ENCODE measurements at regions not wholly inside any gene's neighbourhood (a gene's known extent, or its start where the extent isn't known, plus 50 kb on each side); places are given as distances from the start of the nearest gene placed in this dataset.

DNA sequence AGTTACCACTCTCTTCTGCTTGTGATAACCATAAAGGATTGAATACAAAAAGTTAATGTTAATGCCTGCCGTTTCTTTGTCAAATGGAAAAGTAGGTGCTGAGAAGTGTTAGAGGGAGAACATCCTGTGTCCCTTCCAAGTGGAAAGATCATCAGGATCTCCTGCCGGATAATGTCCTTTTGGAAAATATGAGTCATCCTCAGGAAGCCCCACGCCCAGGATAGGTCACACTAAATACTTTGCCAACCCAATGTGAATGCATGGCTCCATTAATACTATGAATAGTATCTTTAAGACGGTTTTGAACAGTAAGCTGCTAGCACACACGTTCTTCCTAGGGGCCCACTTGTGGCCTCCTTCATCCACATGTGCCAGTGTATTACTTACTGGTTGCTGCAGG is 279.5 kb downstream of the ZNF326 start:
- Histone ChIP-seq H3K9me3 (ENCODE audit: severe bottlenecking) (no peaks in the 10 kb centered on the region), H3K27ac (no peak overlapping the region), H3K27me3 (ENCODE audit: insufficient read depth, low read depth, severe bottlenecking) (no peaks in the 10 kb centered on the region), H3K36me3 (no peaks in the 10 kb centered on the region), H3K4me3 (ENCODE audit: low read depth, low read length) (no peak overlapping the region)
- TF ChIP-seq CTCF (IDR thresholded peaks at IDR 0.05; ENCODE audit: low read depth, low read length), result no peak
- no peak for DNase-seq

DNA sequence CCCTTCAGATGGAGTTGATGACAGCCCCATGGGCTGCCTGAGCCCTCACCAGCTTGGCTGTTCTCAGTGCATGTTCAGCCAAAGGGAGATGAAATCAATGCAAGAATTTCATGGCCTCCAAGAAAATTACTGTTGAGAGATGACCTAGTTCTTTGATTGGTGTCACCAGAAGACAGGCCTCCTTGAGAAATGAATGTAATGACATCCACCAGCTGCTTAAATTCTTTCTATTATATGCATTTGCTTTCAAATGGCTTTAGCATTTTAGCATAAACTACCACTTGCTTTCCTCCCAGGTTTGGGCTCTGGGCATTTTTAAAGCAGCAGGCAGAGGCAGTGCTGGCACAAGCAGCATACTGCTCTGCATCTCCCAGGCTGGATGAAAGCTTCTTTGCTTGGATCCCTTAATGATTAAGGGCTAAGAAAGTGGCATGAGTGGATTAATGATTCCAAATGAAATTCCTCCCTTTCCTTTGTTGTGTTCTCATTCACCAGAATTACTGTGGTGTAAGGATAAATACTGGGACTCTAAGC is 278.4 kb downstream of the ZNF326 start:
- H3K36me3 ChIP-seq, result no peaks in the 10 kb centered on the region
- no peaks in the 10 kb centered on the region for H3K9me3 ChIP-seq (ENCODE audit: severe bottlenecking)
- no peak for DNase-seq
- H3K4me3 ChIP-seq (ENCODE audit: low read depth, low read length), result no peak overlapping the region
- TF ChIP-seq CTCF (IDR thresholded peaks at IDR 0.05; ENCODE audit: low read depth, low read length), result no peak
- H3K27ac ChIP-seq, result no peak overlapping the region
- no peaks in the 10 kb centered on the region for H3K27me3 ChIP-seq (ENCODE audit: insufficient read depth, low read depth, severe bottlenecking)

DNA sequence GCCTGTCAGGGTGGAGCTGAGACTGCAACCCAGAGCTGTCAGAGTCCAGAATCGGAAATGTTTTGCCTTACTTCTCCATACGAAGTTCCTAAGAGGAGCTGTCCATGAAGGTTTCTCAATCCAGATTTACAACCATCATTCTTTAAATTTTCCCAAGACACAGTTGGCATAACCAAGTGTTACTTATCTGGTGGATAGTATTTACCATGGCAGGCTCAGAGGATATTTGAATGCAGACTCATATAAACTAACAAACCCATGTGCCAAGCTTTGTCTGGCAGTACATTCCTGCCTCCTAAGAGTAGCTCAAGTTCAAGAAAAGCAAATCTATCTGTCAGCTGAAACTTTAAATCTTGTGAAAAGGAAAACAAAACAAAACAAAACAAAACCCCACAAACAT is 267.9 kb downstream of the ZNF326 start:
- no peak for DNase-seq
- no peak overlapping the region for H3K27ac ChIP-seq
- H3K27me3 ChIP-seq (ENCODE audit: insufficient read depth, low read depth, severe bottlenecking), result no peaks in the 10 kb centered on the region
- TF ChIP-seq CTCF (IDR thresholded peaks at IDR 0.05; ENCODE audit: low read depth, low read length), result no peak
- H3K4me3 ChIP-seq (ENCODE audit: low read depth, low read length), result no peak overlapping the region
- no peaks in the 10 kb centered on the region for H3K36me3 ChIP-seq
- no peaks in the 10 kb centered on the region for H3K9me3 ChIP-seq (ENCODE audit: severe bottlenecking)

GRCh38 chr1:90262286-90262685 is 267.4 kb downstream of the ZNF326 start:
- no peaks in the 10 kb centered on the region for H3K9me3 ChIP-seq (ENCODE audit: severe bottlenecking)
- H3K27me3 ChIP-seq (ENCODE audit: insufficient read depth, low read depth, severe bottlenecking), result no peaks in the 10 kb centered on the region
- no peak overlapping the region for H3K4me3 ChIP-seq (ENCODE audit: low read depth, low read length)
- no peaks in the 10 kb centered on the region for H3K36me3 ChIP-seq
- H3K27ac ChIP-seq, result no peak overlapping the region
- DNase-seq, result no peak
- no peak for TF ChIP-seq CTCF (IDR thresholded peaks at IDR 0.05; ENCODE audit: low read depth, low read length)

GRCh38 chr1:90246069-90246468 is 251.2 kb downstream of the ZNF326 start:
- no peaks in the 10 kb centered on the region for H3K9me3 ChIP-seq (ENCODE audit: severe bottlenecking)
- H3K27me3 ChIP-seq (ENCODE audit: insufficient read depth, low read depth, severe bottlenecking), result no peaks in the 10 kb centered on the region
- no peaks in the 10 kb centered on the region for H3K36me3 ChIP-seq
- TF ChIP-seq CTCF (IDR thresholded peaks at IDR 0.05; ENCODE audit: low read depth, low read length), result no peak
- no peak overlapping the region for H3K4me3 ChIP-seq (ENCODE audit: low read depth, low read length)
- no peak for DNase-seq
- no peak overlapping the region for H3K27ac ChIP-seq

GRCh38 chr1:90236493-90236892 is 241.6 kb downstream of the ZNF326 start:
- DNase-seq, result no peak
- H3K4me3 ChIP-seq (ENCODE audit: low read depth, low read length), result no peak overlapping the region
- H3K27ac ChIP-seq, result no peak overlapping the region
- no peak for TF ChIP-seq CTCF (IDR thresholded peaks at IDR 0.05; ENCODE audit: low read depth, low read length)
- no peaks in the 10 kb centered on the region for H3K9me3 ChIP-seq (ENCODE audit: severe bottlenecking)
- no peaks in the 10 kb centered on the region for H3K27me3 ChIP-seq (ENCODE audit: insufficient read depth, low read depth, severe bottlenecking)
- H3K36me3 ChIP-seq, result no peaks in the 10 kb centered on the region
